Mesenchymal stem cell (in vitro differentiated cells and primary cell): ENCODE measurements at regions not wholly inside any gene's neighbourhood (a gene's known extent, or its start where the extent isn't known, plus 50 kb on each side); places are given as distances from the start of the nearest gene placed in this dataset.

ENCODE experiments used
- DNase-seq: peaks from one replicate; pipeline ENCODE4 v3.0.0-alpha.2; 2013
- H2AFZ ChIP-seq: one replicate; pipeline ENCODE4 v1.6.1; 2013; ENCODE audit warnings: low read depth, mild to moderate bottlenecking, control low read depth, inconsistent platforms, low read length, moderate library complexity
- H2AK5ac ChIP-seq: 2 replicates; pipeline ENCODE4 v1.6.1; 2013; ENCODE audit warnings: low read length, moderate library complexity, mild to moderate bottlenecking, inconsistent platforms; ENCODE audit not compliant: severe bottlenecking
- H2BK120ac ChIP-seq: one replicate; pipeline ENCODE4 v1.6.1; 2013; ENCODE audit warnings: low read depth, mild to moderate bottlenecking, inconsistent platforms, low read length, moderate library complexity
- H2BK12ac ChIP-seq, 2 experiments: one replicate each; pipeline ENCODE4 v1.6.1; 2013; ENCODE audit warnings: inconsistent platforms in 2 of 2, low read length in 2 of 2, mild to moderate bottlenecking in 2 of 2, moderate library complexity in 2 of 2, control low read depth in 1 of 2
- H2BK15ac ChIP-seq: one replicate; pipeline ENCODE4 v1.6.1; 2013; ENCODE audit warnings: mild to moderate bottlenecking, low read depth, inconsistent platforms; ENCODE audit not compliant: poor library complexity, severe bottlenecking
- H2BK5ac ChIP-seq: 2 replicates; pipeline ENCODE4 v1.6.1; 2013; ENCODE audit warnings: low read depth, mild to moderate bottlenecking, low read length, control low read depth, inconsistent platforms; ENCODE audit not compliant: poor library complexity, severe bottlenecking
- H3K14ac ChIP-seq, 2 experiments: one replicate each; pipeline ENCODE4 v1.6.1; 2013; ENCODE audit warnings: inconsistent platforms in 2 of 2, low read length in 2 of 2, control low read depth in 1 of 2, mild to moderate bottlenecking in 1 of 2, moderate library complexity in 1 of 2
- H3K18ac ChIP-seq, 2 experiments: one replicate each; pipeline ENCODE4 v1.6.1; 2013; ENCODE audit warnings: inconsistent platforms in 2 of 2, low read length in 2 of 2, control low read depth in 1 of 2, low read depth in 1 of 2, mild to moderate bottlenecking in 1 of 2
- H3K23ac ChIP-seq, 2 experiments: one replicate each; pipeline ENCODE4 v1.6.1; 2013; ENCODE audit warnings: inconsistent platforms in 2 of 2, low read length in 2 of 2, mild to moderate bottlenecking in 2 of 2, moderate library complexity in 2 of 2, control low read depth in 1 of 2
- H3K27ac ChIP-seq: 2 replicates; pipeline ENCODE4 v1.5.1; 2013; ENCODE audit warnings: mild to moderate bottlenecking, moderate library complexity, low read length, control low read depth, inconsistent platforms; ENCODE audit not compliant: poor library complexity, severe bottlenecking
- H3K27me3 ChIP-seq, 2 experiments: 2 replicates each; pipeline versions ENCODE4 v1.6.1 to v1.7.0; 2013; ENCODE audit warnings: low read length in 2 of 2, mild to moderate bottlenecking in 2 of 2, moderate library complexity in 2 of 2, control low read depth in 1 of 2, inconsistent platforms in 1 of 2; ENCODE audit not compliant: control insufficient read depth in 1 of 2, insufficient read depth in 1 of 2
- H3K36me3 ChIP-seq, 2 experiments: 2 replicates each; pipeline versions ENCODE4 v1.6.1 to v1.7.0; 2013; ENCODE audit warnings: low read length in 2 of 2, control low read depth in 1 of 2, inconsistent platforms in 1 of 2, low read depth in 1 of 2, mild to moderate bottlenecking in 1 of 2; ENCODE audit not compliant: insufficient read depth in 2 of 2, control insufficient read depth in 1 of 2
- H3K4ac ChIP-seq, 2 experiments: one replicate each; pipeline ENCODE4 v1.6.1; 2013; ENCODE audit warnings: inconsistent platforms in 2 of 2, low read length in 2 of 2, mild to moderate bottlenecking in 2 of 2, moderate library complexity in 2 of 2, control low read depth in 1 of 2, low read depth in 1 of 2
- H3K4me1 ChIP-seq: 2 replicates; pipeline ENCODE4 v1.6.1; 2013; ENCODE audit warnings: low read depth, low read length, control low read depth; ENCODE audit not compliant: control insufficient read depth, insufficient read depth
- H3K4me2 ChIP-seq: 2 replicates; pipeline ENCODE4 v1.6.1; 2013; ENCODE audit warnings: low read length, mild to moderate bottlenecking, inconsistent platforms; ENCODE audit not compliant: poor library complexity, severe bottlenecking
- H3K4me3 ChIP-seq, 2 experiments: 2 replicates each; pipeline versions ENCODE4 v1.5.1 to v1.7.0; 2013; ENCODE audit warnings: low read length in 2 of 2, mild to moderate bottlenecking in 2 of 2, control low read depth in 1 of 2, low read depth in 1 of 2; ENCODE audit not compliant: insufficient read depth in 1 of 2
- H3K79me1 ChIP-seq: replicated peaks from 2 replicates; pipeline ENCODE4 v1.6.1; 2013; ENCODE audit warnings: mild to moderate bottlenecking, control low read depth, low read length, inconsistent platforms; ENCODE audit not compliant: poor library complexity, severe bottlenecking
- H3K9ac ChIP-seq: 2 replicates; pipeline ENCODE4 v1.7.0; 2013; ENCODE audit warnings: mild to moderate bottlenecking, low read length, moderate library complexity
- H3K9me3 ChIP-seq: 2 replicates; pipeline ENCODE4 v1.7.0; 2013; ENCODE audit warnings: mild to moderate bottlenecking, low read length; ENCODE audit not compliant: control insufficient read depth
- H4K8ac ChIP-seq: one replicate; pipeline ENCODE4 v1.6.1; 2013; ENCODE audit warnings: inconsistent platforms, mild to moderate bottlenecking, low read length, moderate library complexity
- H4K91ac ChIP-seq: one replicate; pipeline ENCODE4 v1.6.1; 2013; ENCODE audit warnings: mild to moderate bottlenecking, low read length, inconsistent platforms
- WGBS: methylation state at CpG from one replicate; pipeline ENCODE4 v1.1.7; 2013; ENCODE audit warnings: mixed read lengths; 5-methylcytosine and 5-hydroxymethylcytosine counted together

- no peak overlapping the region for H3K4me3 ChIP-seq
- no peak overlapping the region for H3K9ac ChIP-seq
- no peak overlapping the region for H2BK15ac ChIP-seq
- peaks cover 6% of the 10 kb centered on the region for H3K4me1 ChIP-seq
- H3K36me3 ChIP-seq: no peaks in the 10 kb centered on the region
- H3K27ac ChIP-seq: no peak overlapping the region
- H3K18ac ChIP-seq: no peak overlapping the region
- H3K9me3 ChIP-seq: no peaks in the 10 kb centered on the region
- no peak overlapping the region for H2AK5ac ChIP-seq
- H2BK5ac ChIP-seq: no peak overlapping the region
- H3K23ac ChIP-seq: no peak overlapping the region
- no peak overlapping the region for H3K4ac ChIP-seq
- H3K14ac ChIP-seq: no peak overlapping the region
- no peak overlapping the region for H3K4me2 ChIP-seq
- H2BK12ac ChIP-seq: no peak overlapping the region
- no peak overlapping the region for H2BK120ac ChIP-seq
- H4K8ac ChIP-seq: no peak overlapping the region
- H3K79me1 ChIP-seq: no peaks in the 10 kb centered on the region
- 79% methylated on average over 2 of the region's 2 CpGs for WGBS
- H3K27me3 ChIP-seq: no peaks in the 10 kb centered on the region
- DNase-seq: no peak
- H4K91ac ChIP-seq: no peak overlapping the region
- no peak overlapping the region for H2AFZ ChIP-seq
These were observed 85.8 kb upstream of the SPATA13 start for GRCh38 chr13:24074678-24075077.

GRCh38 chr13:24075137-24075975 is 85.2 kb upstream of the SPATA13 start:
- Histone ChIP-seq H3K18ac (no peak overlapping the region), H3K4me1 (peaks cover 6% of the 10 kb centered on the region), H2BK5ac (no peak overlapping the region), H3K4me2 (no peak overlapping the region), H2BK120ac (no peak overlapping the region), H3K36me3 (no peaks in the 10 kb centered on the region), H2AK5ac (no peak overlapping the region), H3K9ac (peak overlapping the region; percentile 8), H3K4ac (no peak overlapping the region), H2BK12ac (no peak overlapping the region), H4K91ac (no peak overlapping the region), H3K23ac (no peak overlapping the region), H2BK15ac (no peak overlapping the region), H3K27ac (no peak overlapping the region), H2AFZ (no peak overlapping the region), H3K14ac (no peak overlapping the region), H3K4me3 (no peak overlapping the region), H4K8ac (no peak overlapping the region), H3K79me1 (no peaks in the 10 kb centered on the region), H3K9me3 (no peaks in the 10 kb centered on the region), H3K27me3 (no peaks in the 10 kb centered on the region)
- WGBS: 75% methylated on average over 6 of the region's 7 CpGs
- DNase-seq: no peak

GRCh38 chr13:24076109-24076508 is 84.4 kb upstream of the SPATA13 start:
- H4K91ac ChIP-seq: no peak overlapping the region
- no peaks in the 10 kb centered on the region for H3K9me3 ChIP-seq
- no peak overlapping the region for H2AK5ac ChIP-seq
- DNase-seq: no peak
- H3K9ac ChIP-seq: no peak overlapping the region
- 85% methylated on average over 3 of the region's 3 CpGs for WGBS
- peaks cover 6% of the 10 kb centered on the region for H3K4me1 ChIP-seq
- no peak overlapping the region for H2BK120ac ChIP-seq
- H3K36me3 ChIP-seq: no peaks in the 10 kb centered on the region
- H3K14ac ChIP-seq: no peak overlapping the region
- no peak overlapping the region for H2BK15ac ChIP-seq
- no peaks in the 10 kb centered on the region for H3K27me3 ChIP-seq
- no peak overlapping the region for H2AFZ ChIP-seq
- no peak overlapping the region for H2BK5ac ChIP-seq
- no peak overlapping the region for H3K23ac ChIP-seq
- H3K4me2 ChIP-seq: no peak overlapping the region
- no peak overlapping the region for H3K4ac ChIP-seq
- H2BK12ac ChIP-seq: no peak overlapping the region
- H3K27ac ChIP-seq: no peak overlapping the region
- peak overlapping the region in 1 of 2 experiments; percentile 17 for H3K4me3 ChIP-seq
- H4K8ac ChIP-seq: no peak overlapping the region
- H3K79me1 ChIP-seq: no peaks in the 10 kb centered on the region
- no peak overlapping the region for H3K18ac ChIP-seq

- H2BK15ac ChIP-seq: no peak overlapping the region
- no peak overlapping the region for H2AFZ ChIP-seq
- H3K18ac ChIP-seq: no peak overlapping the region
- H3K23ac ChIP-seq: no peak overlapping the region
- no peak overlapping the region for H4K91ac ChIP-seq
- no peak overlapping the region for H2BK5ac ChIP-seq
- no peak overlapping the region for H4K8ac ChIP-seq
- H3K9me3 ChIP-seq: no peaks in the 10 kb centered on the region
- H2BK120ac ChIP-seq: no peak overlapping the region
- no peak for DNase-seq
- no peak overlapping the region for H2AK5ac ChIP-seq
- H3K27ac ChIP-seq: no peak overlapping the region
- no peaks in the 10 kb centered on the region for H3K27me3 ChIP-seq
- H3K9ac ChIP-seq: no peak overlapping the region
- H3K79me1 ChIP-seq: no peaks in the 10 kb centered on the region
- WGBS: 81% methylated on average over 8 of the region's 8 CpGs
- no peaks in the 10 kb centered on the region for H3K36me3 ChIP-seq
- H3K4me2 ChIP-seq: no peak overlapping the region
- H3K4ac ChIP-seq: no peak overlapping the region
- peaks cover 6% of the 10 kb centered on the region for H3K4me1 ChIP-seq
- no peak overlapping the region for H3K14ac ChIP-seq
- peak overlapping the region in 1 of 2 experiments; percentile 17 for H3K4me3 ChIP-seq
- no peak overlapping the region for H2BK12ac ChIP-seq
These were observed 83.9 kb upstream of the SPATA13 start for GRCh38 chr13:24076636-24077035.
